ENCODE measurements at regions not wholly inside any gene's neighbourhood (a gene's known extent, or its start where the extent isn't known, plus 50 kb on each side); places are given as distances from the start of the nearest gene placed in this dataset.
"Not testable (repeated sequence)": the region's sequence is repeated elsewhere in the genome, so short reads cannot be mapped to it uniquely, and the experiment has no call there.

- not testable (repeated sequence) for DNase-seq (ENCODE audit: low spot score)
Observed at GRCh38 chr4:31750581-31750980, 1030.4 kb downstream of the PCDH7 start.

GRCh38 chr4:31755751-31756150 lies 1035.6 kb downstream of the PCDH7 start:
- no peak for DNase-seq (ENCODE audit: low spot score)

- peak; percentile 58 for DNase-seq (ENCODE audit: low spot score)
Observed at GRCh38 chr4:31768756-31769155, 1048.6 kb downstream of the PCDH7 start.

- DNase-seq (ENCODE audit: low spot score) = no peak
Observed at GRCh38 chr4:31783311-31783710, 1063.1 kb downstream of the PCDH7 start.

- DNase-seq (ENCODE audit: low spot score) = no peak
Observed at GRCh38 chr4:31784558-31784957, 1064.4 kb downstream of the PCDH7 start.

GRCh38 chr4:31787701-31788100 lies 1067.5 kb downstream of the PCDH7 start:
- no peak for DNase-seq (ENCODE audit: low spot score)

GRCh38 chr4:31788676-31789075 lies 1068.5 kb downstream of the PCDH7 start:
- no peak for DNase-seq (ENCODE audit: low spot score)

GRCh38 chr4:31791666-31792065 lies 1071.5 kb downstream of the PCDH7 start:
- DNase-seq (ENCODE audit: low spot score) = no peak

GRCh38 chr4:31793907-31794306 lies 1073.7 kb downstream of the PCDH7 start:
- no peak for DNase-seq (ENCODE audit: low spot score)

GRCh38 chr4:31797052-31797451 lies 1076.9 kb downstream of the PCDH7 start:
- DNase-seq (ENCODE audit: low spot score) = not testable (repeated sequence)

GRCh38 chr4:31803526-31804195 lies 1083.5 kb downstream of the PCDH7 start:
- no peak for DNase-seq (ENCODE audit: low spot score)

- DNase-seq (ENCODE audit: low spot score) = no peak
Observed at GRCh38 chr4:31807036-31807435, 1086.9 kb downstream of the PCDH7 start.

- no peak for DNase-seq (ENCODE audit: low spot score)
Observed at GRCh38 chr4:31844350-31844749, 1124.2 kb downstream of the PCDH7 start.

GRCh38 chr4:31851946-31852345 lies 1131.8 kb downstream of the PCDH7 start:
- no peak for DNase-seq (ENCODE audit: low spot score)

GRCh38 chr4:31877429-31877828 lies 1157.3 kb downstream of the PCDH7 start:
- no peak for DNase-seq (ENCODE audit: low spot score)

- not testable (repeated sequence) for DNase-seq (ENCODE audit: low spot score)
Observed at GRCh38 chr4:31880837-31881236, 1160.7 kb downstream of the PCDH7 start.

GRCh38 chr4:31896349-31896748 lies 1176.2 kb downstream of the PCDH7 start:
- no peak for DNase-seq (ENCODE audit: low spot score)

- DNase-seq (ENCODE audit: low spot score) = no peak
Observed at GRCh38 chr4:31905363-31905762, 1185.2 kb downstream of the PCDH7 start.

- no peak for DNase-seq (ENCODE audit: low spot score)
Observed at GRCh38 chr4:31908261-31908660, 1188.1 kb downstream of the PCDH7 start.

GRCh38 chr4:31917334-31917733 lies 1197.2 kb downstream of the PCDH7 start:
- DNase-seq (ENCODE audit: low spot score) = no peak

- DNase-seq (ENCODE audit: low spot score) = no peak
Observed at GRCh38 chr4:31918891-31919290, 1198.7 kb downstream of the PCDH7 start.

GRCh38 chr4:31923634-31924033 lies 1203.5 kb downstream of the PCDH7 start:
- no peak for DNase-seq (ENCODE audit: low spot score)

- DNase-seq (ENCODE audit: low spot score) = no peak
Observed at GRCh38 chr4:31929676-31930345, 1209.6 kb downstream of the PCDH7 start.

GRCh38 chr4:31946456-31946855 lies 1226.3 kb downstream of the PCDH7 start:
- no peak for DNase-seq (ENCODE audit: low spot score)
